HG03135 (cell line): ENCODE measurements at regions not wholly inside any gene's neighbourhood (a gene's known extent, or its start where the extent isn't known, plus 50 kb on each side); places are given as distances from the start of the nearest gene placed in this dataset.
"Not testable (repeated sequence)": the region's sequence is repeated elsewhere in the genome, so short reads cannot be mapped to it uniquely, and the experiment has no call there.

Experiments
- ATAC-seq: cut with Tn5 transposase; IDR thresholded peaks from one replicate; pipeline ENCODE4 v1.9.1; 2021; ENCODE audit warnings: mild to moderate bottlenecking, moderate library complexity; ENCODE audit not compliant: unreplicated experiment

DNA sequence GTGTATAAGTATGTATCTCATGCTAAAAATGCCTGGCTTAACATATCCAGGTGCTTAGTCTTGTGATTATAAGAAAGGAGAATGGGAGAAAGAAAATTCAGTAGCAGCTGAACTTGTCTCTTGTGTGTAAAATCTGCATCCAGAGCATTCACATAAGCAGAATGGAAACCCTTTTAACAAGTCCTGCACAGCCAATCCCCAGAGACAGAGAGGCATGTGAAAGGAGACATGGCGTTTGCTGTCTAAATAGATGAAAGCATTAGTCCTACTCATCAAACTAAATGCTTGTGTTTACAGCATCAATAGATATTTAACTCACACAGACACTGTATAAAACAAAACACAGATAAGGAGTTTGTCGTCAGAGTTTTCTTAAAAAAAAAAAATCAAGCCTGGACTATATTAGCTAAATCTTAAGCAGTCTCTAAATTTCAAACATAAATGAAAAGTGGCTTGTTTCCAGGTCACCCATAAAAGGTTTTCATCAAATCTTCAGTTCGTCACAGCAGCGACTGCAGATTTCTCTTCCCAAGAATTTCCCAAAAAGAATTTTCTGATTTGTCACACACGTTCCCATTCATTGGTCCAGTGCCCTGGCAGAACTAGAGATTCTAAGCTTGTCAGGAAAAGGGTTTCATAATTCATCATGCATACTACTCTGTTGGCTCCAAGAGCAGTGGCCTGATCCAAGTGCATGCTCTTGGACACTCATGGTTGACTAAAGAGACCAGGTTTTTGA is 249.2 kb downstream of the BTG1 start:
- ATAC-seq = no peak

DNA sequence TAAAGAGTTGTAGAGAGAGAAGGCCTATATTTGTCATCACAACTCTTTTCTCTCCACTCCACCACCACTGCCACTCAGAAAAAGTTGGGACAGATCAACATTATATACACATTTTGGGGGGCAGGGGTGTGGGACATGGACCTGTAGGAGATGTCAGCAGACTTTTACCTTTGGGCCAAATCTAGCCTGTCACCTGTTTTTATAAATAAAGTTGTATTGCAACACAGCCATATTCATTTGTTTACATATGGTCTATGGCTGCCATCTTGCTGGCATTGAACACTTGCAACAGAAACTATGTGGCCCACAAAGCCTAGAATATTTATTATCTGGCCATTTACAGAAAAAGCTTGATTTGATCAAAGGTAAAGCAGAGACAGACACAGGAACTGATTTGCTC is 250.7 kb downstream of the BTG1 start:
- ATAC-seq = no peak

DNA sequence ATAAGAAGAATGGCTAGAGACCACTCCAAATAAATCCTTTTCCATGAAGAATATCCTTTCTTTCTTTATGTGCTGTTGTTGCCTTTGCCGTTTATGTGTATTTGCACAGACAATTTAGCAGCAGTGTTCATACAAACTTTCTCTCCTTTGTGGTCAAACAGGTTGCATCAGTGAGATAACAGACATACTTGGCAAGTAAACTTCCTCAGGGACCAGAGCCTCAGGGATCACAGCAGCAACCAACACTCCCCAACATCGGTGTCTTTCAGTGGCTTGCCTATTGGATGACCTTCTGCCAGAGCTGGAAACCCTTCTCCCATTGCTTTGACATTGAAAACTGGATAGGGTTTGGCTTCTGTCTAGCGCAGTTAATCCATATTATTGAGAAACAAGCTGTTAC is 252.2 kb downstream of the BTG1 start:
- ATAC-seq = no peak

DNA sequence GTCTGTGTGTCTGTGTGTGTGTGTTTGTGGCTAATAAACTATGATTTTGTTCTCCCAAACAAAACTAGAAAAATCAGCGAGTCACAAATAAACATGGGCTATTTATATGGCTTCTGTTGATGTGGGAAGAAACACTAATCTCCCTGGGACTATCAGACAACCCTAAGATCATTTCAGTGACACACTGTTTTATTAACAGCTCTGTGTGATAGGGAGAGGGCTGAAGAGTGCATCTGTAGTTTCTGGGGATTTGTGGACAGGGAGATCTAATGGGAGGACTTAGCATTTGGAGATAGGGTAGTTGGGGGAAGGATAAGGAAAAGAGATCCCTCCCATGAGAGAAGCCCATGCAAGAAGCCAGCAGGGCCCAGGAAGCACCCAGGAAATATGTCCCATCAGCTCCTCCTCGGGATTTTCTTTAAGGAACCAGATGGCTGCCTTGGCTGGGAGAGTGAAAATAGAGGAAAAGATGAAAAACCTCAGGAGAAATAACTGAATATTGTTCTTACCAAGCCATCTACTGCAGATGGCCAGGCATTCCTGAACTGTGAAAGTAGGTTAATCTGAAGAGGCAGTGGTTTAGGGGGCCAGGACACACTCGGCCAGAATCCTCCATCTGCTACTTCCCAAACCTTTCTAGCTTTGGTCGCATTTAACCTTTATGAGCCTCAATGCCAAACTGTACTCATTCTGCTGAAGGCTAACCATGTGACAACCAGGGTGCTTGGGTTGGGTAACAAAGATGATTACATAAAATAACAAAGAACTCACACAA is 253.4 kb downstream of the BTG1 start:
- ATAC-seq = no peak

DNA sequence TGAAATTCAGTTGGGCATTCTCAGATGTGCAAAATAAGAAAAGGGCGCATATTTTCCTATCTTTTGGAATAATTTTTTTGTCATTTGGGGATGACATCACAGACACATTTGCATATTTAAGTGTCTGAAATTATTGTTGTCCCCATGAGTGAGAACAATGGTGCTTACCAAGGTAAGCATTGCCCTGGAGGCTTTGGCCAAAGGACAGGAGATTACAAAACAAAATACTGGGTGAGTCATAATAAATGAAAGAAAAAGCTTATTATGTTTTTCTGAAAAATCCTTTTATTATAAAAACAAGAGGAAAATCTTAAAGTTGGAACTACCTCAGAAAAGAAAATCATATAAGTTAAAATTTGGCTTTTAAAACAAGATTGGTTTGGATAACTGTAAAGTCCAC is 254.9 kb downstream of the BTG1 start:
- no peak for ATAC-seq

DNA sequence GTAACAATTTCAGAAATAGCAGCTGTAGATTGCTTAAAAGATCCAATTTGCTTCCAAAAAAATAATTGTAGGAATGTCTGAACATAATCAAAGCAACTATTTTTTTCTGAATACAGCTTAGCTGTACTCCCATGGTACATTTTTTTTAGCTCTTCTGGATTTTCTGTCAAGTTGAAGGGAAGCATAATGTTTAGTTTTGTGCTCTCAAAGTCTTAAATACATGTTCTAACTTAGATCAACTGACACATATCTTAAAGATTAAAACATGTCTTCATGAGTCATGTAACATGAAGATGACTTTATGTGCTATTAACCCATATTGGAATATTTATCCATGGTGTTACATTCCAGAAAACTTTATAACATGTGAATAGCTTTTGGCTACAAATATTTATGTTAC is 255.7 kb downstream of the BTG1 start:
- no peak for ATAC-seq

GRCh38 chr12:91889059-91889458 is 256.6 kb downstream of the BTG1 start:
- no peak for ATAC-seq

DNA sequence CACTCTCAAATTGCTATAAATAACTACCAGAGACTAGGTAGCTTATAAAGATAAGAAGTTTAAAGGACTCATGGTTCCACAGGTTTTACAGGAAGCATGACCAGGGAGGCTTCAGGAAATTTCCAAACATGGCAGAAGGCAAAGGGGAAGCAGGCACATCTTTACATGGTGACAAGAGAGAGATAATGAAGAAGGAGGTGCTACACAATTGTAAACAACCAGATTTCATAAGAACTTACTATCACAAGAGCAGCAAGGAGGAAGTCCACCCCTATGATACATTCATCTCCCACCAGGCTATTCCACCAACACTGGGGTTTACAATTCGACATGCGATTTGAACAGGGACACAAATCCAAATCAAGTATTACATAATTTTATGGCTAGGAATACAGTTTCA is 257.7 kb downstream of the BTG1 start:
- no peak for ATAC-seq

DNA sequence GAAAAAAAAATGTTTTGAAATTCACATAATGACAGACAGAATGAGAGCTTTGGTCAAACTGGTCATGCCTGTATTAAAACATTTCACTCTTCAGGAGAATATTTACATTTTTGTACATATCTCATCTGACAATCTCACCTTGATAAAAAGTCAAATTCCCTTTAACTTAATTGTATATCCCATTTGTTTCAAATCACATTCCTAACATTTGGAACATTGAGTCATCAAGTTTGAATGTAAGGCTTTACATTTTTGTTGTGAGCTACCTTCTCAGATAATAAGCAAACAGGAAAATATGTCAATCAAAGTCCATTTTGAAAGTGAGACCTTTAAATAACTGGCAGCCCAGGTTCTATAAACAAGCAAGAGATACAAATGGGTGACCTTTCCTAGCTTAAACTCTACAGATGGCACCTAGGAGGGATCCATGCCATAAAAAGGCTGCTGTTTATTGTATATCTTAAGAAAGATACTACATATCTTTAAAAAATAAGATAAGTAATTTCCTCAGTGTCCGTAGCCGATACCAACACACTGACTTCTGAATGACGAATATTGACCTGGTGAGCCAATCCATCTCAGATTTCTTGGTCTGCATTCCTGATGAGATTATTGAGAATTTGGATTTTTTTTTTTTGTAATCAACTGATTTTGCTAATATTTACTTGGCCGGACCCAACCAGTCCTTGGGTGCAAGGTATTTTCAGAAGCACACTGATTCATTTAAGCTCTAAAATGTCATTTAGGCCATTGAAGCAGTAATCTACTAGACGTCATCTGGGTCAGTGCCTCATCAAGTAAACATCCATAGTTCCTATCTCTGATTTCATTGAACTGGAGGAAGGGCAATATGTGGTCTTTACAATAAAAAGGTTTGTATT is 259.6 kb downstream of the BTG1 start:
- ATAC-seq = no peak

DNA sequence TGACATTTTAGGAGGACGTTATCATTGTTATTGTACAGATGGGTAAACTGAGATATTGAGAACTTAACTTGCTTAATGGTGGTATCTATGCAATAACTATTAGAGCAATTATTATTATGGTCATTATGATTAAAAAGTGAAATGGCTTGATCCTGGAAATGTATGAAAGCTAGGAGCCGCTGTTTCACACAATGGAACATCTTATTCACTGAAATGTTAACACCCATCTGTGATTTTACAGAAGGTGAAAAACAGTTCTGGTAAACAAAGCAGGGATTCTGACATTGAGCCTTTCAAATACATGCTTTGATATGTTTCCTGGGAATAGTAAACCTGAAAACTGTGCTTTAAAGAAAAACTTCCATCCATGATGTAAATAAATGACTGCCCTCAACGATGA is 261.4 kb downstream of the BTG1 start:
- no peak for ATAC-seq

DNA sequence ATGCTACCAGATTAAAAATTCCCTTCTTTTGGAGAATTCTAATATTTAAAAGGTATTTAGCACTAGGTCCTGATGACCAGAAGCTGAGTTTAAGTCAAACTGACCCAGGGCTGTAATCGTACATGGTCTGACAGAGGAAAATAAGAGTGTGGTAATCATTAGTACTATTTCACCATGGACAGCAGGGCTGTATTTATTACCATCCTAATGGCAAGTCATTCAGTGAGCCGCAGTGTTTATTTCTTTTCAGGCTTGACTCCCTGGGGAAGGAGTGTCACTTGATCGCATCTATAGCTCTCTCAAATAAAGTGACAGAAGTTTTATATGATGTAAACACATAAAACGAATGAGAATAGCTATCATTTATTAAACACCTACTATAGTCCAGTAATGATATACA is 261.8 kb downstream of the BTG1 start:
- no peak for ATAC-seq

DNA sequence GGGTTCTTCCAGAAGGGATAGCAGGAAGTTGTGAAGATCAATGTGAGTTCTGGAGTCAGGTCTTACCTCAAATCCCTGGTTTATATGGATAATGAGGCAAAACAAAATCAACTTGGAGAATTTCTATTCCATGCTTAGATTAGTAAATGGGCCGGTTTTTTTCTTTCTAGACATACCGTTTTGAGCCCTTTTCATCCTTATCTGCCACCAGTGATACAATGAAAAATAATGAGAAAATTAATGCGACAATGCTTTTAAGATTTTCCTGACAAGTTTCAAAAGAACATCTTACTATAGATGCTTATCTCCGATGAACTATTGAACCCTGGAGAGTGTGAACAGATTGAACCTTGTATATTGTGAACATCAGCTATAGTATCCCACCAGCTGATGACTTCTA is 262.7 kb downstream of the BTG1 start:
- ATAC-seq = no peak

DNA sequence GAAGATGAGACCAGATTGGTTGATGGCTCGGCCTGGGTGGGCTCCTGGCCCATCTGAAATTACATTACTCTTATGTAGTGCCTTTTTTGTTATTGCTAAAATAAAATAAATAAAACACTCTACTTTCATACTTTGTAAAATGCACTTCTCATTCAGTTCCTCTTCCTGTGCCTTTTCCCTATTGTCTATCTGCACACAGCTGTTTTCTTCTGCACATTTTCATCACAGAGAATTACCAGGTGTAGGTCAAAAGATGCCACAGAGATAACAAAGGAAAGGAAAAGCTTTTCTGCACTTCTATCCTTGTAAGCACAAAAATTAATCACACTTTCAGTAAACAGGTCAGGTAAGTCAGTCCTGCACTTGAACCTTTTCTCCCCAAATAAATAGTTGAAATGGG is 265.1 kb downstream of the BTG1 start:
- ATAC-seq = no peak

DNA sequence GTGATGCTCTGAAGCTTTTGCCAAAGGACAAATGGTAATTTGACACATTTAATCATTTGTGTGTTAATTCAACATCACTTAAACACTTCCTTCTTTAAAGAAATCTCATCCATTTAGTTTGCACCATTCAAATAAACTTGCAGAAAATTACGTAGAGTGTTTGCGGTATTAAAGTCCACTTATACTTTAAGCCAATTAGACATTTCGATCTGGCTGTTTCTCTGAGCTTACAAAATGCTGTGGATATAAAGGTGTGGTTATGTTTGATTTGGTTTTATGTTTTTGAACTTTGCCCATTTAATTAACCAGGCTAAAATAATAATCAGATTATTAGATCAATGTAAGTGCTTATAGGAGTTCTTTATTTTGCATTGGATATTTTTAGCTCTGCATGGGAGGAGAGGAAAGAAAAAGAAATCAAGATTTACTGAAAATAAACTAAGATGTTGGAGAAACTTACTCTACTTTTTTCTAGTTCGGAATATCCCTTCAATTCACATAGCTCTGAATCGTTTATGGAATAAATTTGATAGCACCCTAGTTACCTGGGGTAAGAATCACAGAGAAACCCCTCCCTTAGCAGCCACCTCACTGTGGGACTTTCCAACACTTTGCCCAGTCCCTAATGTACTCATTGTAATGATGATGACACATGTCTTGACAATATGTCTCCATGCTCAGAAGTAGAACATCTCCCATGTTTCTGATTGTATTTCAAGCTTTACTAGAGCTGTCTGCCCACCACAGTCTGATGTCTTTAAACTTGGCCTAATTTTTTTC is 268.0 kb downstream of the BTG1 start:
- ATAC-seq = no peak

DNA sequence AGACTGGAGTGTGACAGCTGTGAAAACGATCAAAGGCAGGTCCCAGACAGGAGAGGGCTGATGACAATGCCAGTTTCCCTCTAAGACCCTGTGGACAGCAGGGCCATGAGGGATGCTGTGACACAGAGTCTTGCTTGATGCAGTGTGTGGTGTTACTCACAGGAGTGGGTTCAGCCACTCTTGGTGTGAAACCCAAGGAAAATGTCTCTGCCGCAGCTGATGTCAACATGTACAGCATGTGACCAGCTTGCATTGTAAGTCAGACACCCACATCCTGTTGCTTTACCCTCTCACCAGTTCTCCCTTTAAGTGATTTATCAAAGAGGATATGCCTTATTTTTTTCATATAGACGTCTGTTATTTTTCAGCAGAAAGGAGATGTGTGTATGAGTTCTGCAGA is 268.6 kb downstream of the BTG1 start:
- ATAC-seq = peak; percentile 87

- ATAC-seq = not testable (repeated sequence)
Measured at GRCh38 chr12:91875671-91876070, 270.0 kb downstream of the BTG1 start.

- no peak for ATAC-seq
Measured at GRCh38 chr12:91874086-91874865, 271.4 kb downstream of the BTG1 start.

GRCh38 chr12:91871751-91872150 is 273.9 kb downstream of the BTG1 start:
- no peak for ATAC-seq

DNA sequence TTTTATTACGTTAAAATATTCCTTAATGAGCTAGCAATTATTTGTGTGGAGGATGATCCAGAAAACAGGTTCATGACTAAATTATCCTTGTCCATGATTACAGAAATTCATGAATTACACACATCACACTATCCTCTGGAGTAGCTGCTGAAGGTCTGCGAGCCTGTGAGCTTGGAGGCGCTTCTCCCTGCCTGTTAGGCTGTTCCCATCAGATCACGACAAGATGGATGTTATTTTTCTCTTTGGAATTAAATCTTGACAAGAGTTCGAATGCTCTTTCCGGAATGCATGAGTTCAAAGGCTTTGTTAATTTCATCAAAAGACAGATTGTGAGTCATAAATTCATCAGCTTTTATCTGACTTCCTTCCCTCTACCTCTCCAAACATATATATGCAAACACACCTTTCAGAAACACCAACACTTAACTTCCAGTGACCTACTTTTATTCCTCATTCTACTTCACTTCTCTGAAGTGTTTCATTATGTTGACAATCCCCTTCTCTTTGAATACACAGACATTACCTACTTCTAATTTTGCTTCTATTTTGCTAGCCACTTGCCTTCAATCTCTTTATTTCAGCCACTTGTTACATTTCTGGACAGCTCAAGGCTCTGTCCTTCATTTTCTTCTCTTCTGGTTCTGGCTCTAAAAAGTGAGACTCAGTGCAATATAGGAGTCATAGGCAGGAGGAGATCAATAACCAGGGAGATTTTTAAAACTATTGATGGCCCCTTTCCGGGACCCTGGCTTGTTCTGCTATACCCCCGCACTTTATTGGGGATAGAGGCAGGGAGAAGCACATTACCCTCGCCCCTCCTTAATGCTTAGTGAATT is 274.6 kb downstream of the BTG1 start:
- no peak for ATAC-seq
